GM12873 (cell line): ENCODE measurements at regions not wholly inside any gene's neighbourhood (a gene's known extent, or its start where the extent isn't known, plus 50 kb on each side); places are given as distances from the start of the nearest gene placed in this dataset.

Source experiments
- TF ChIP-seq, protein P1 (sequence below): IDR thresholded peaks from 2 replicates; pipeline ENCODE4 v1.5.1; 2012; ENCODE audit warnings: low read depth, mild to moderate bottlenecking, moderate library complexity, low read length, control low read depth; ENCODE audit not compliant: insufficient read depth; ENCODE audit errors: missing control alignments

DNA sequence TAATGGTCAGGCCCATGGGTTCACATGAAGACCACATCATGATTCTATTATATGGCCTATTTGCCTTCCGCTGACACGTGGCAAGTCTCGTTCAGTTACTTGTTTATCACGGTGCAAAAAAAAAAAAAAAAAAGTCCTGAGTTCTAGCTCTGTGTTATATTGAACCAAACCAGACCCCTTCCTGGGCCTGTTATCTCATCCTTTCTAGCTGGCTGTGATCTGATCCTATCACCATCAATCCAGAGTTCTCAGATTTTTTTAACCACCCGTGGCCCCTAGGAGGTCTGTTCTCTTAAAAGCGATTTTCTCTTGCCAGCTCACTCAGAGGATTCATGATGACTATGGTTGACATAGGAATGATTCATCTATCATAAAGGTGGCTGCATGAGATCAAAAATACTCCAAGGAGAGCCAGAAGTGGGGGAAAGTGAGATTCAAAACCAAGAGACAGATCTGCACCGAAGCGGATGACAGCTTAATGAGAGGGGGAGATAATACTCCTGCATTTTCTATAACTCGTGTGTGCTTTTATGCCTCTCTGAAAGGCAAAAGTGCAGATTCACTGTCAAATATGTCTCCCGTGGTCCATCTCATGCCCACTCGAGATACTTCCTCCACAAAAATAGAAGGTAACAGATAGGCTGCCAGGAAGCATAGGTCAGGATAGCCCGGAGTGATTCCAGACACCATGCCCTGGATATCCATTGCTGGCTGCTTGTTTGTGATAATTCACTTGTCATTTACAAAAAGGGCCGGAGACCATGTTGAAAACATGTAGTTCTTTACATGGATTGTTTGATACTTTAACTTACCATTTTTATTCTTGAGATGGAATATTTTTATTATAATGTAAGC is 505.7 kb upstream of the KLHL29 start:
- TF ChIP-seq, protein P1, sequence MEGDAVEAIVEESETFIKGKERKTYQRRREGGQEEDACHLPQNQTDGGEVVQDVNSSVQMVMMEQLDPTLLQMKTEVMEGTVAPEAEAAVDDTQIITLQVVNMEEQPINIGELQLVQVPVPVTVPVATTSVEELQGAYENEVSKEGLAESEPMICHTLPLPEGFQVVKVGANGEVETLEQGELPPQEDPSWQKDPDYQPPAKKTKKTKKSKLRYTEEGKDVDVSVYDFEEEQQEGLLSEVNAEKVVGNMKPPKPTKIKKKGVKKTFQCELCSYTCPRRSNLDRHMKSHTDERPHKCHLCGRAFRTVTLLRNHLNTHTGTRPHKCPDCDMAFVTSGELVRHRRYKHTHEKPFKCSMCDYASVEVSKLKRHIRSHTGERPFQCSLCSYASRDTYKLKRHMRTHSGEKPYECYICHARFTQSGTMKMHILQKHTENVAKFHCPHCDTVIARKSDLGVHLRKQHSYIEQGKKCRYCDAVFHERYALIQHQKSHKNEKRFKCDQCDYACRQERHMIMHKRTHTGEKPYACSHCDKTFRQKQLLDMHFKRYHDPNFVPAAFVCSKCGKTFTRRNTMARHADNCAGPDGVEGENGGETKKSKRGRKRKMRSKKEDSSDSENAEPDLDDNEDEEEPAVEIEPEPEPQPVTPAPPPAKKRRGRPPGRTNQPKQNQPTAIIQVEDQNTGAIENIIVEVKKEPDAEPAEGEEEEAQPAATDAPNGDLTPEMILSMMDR = no peak

DNA sequence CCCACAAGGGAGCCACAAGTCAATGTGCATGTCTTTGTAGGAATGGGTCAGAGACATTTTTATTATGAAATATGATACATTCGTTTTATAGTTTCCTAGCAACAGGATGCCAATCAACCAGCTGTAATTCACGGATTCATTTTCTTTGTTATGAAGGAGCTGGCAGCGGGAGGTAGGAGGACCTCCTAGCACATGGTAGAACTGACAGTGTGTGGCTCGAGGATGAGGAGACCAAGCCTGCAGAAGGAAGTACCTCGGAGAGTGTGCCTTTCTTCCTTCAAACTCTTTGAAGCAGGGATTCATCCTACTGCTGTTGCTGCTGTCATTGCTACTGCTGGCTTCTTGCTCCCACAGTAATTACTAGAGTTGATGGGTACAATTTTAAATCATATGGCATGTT is 504.8 kb upstream of the KLHL29 start:
- TF ChIP-seq, protein P1 = no peak

- TF ChIP-seq, protein P1 = no peak
Observed at GRCh38 chr2:22882011-22882410, 503.0 kb upstream of the KLHL29 start.

- TF ChIP-seq, protein P1 = no peak
Observed at GRCh38 chr2:22882643-22883042, 502.3 kb upstream of the KLHL29 start.

- TF ChIP-seq, protein P1 = no peak
Observed at GRCh38 chr2:22883054-22883453, 501.9 kb upstream of the KLHL29 start.

DNA sequence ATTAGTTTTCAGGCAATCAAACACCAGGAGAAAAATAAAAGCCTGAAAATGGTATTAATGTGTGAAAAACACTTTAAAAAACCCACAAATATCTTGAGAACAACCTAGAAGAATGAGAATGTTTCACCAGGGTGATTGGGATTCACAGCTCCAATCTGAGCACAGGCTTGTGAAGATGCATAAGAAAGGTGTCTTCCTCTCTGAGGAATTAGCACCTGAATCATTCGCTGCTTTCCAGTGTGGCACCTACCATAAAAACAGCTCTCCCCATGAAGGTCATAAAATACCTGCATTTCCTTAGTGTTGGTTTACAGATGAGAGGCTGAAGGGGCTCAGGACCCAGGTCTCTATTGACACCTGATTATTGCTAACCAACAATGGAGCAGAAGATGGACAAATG is 499.7 kb upstream of the KLHL29 start:
- TF ChIP-seq, protein P1 = no peak

GRCh38 chr2:22887426-22887825 is 497.6 kb upstream of the KLHL29 start:
- TF ChIP-seq, protein P1 = no peak
